ENCODE measurements at regions not wholly inside any gene's neighbourhood (a gene's known extent, or its start where the extent isn't known, plus 50 kb on each side); places are given as distances from the start of the nearest gene placed in this dataset.

GRCh38 chr2:3110555-3110954 is 267.1 kb downstream of the EIPR1 start:
- TF ChIP-seq CTCF (IDR thresholded peaks at IDR 0.05) (no peak), POLR2A (IDR thresholded peaks at IDR 0.05) (no peak)
